Mesothelial cell of epicardium (in vitro differentiated cells): ENCODE measurements at regions not wholly inside any gene's neighbourhood (a gene's known extent, or its start where the extent isn't known, plus 50 kb on each side); places are given as distances from the start of the nearest gene placed in this dataset.

ENCODE experiments used
- DNase-seq, 2 experiments: peaks; one replicate each; pipeline ENCODE4 v3.0.0; 2021; ENCODE audit warnings: low spot score in 2 of 2; ENCODE audit not compliant: unreplicated experiment in 2 of 2
- H3K27ac Mint-ChIP-seq: 2 replicates; pipeline ENCODE4 v1.8.0; 2021; ENCODE audit warnings: mixed read lengths
- H3K27me3 Mint-ChIP-seq: 2 replicates; pipeline ENCODE4 v1.8.0; 2021; ENCODE audit warnings: low read depth, mixed read lengths
- H3K36me3 Mint-ChIP-seq: 2 replicates; pipeline ENCODE4 v1.8.0; 2021; ENCODE audit warnings: mixed read lengths
- H3K4me1 Mint-ChIP-seq: 2 replicates; pipeline ENCODE4 v1.8.0; 2021; ENCODE audit warnings: mixed read lengths
- H3K4me3 Mint-ChIP-seq: 2 replicates; pipeline ENCODE4 v1.8.0; 2021; ENCODE audit warnings: mild to moderate bottlenecking, moderate library complexity, mixed read lengths
- H3K9me3 Mint-ChIP-seq: 2 replicates; pipeline ENCODE4 v1.8.0; 2021; ENCODE audit warnings: mixed read lengths
- CTCF ChIP-seq: fragments of 200-600 bp; sonication (generic); IDR thresholded peaks from one replicate; pipeline ENCODE4 v1.5.0; 2021; ENCODE audit warnings: antibody characterized with exemption; ENCODE audit not compliant: unreplicated experiment

GRCh38 chr4:53695540-53696463, 104.5 kb upstream of the LNX1 start:
- no peaks in the 10 kb centered on the region for H3K36me3 Mint-ChIP-seq
- no peak for DNase-seq
- no peak for TF ChIP-seq CTCF
- H3K4me3 Mint-ChIP-seq = no peak overlapping the region
- H3K4me1 Mint-ChIP-seq = no peaks in the 10 kb centered on the region
- H3K27me3 Mint-ChIP-seq = no peaks in the 10 kb centered on the region
- H3K9me3 Mint-ChIP-seq = peaks cover 3% of the 10 kb centered on the region
- H3K27ac Mint-ChIP-seq = no peak overlapping the region

- Mint-ChIP-seq H3K27me3 (peaks cover 5% of the 10 kb centered on the region), H3K36me3 (no peaks in the 10 kb centered on the region), H3K4me3 (no peak overlapping the region), H3K9me3 (no peaks in the 10 kb centered on the region), H3K27ac (no peak overlapping the region), H3K4me1 (no peaks in the 10 kb centered on the region)
- DNase-seq = no peak
- TF ChIP-seq CTCF = no peak
Observed at GRCh38 chr4:53694666-53695065, 103.4 kb upstream of the LNX1 start.

GRCh38 chr4:53693909-53694308, 102.6 kb upstream of the LNX1 start:
- no peak for TF ChIP-seq CTCF
- H3K36me3 Mint-ChIP-seq = no peaks in the 10 kb centered on the region
- H3K9me3 Mint-ChIP-seq = no peaks in the 10 kb centered on the region
- H3K4me1 Mint-ChIP-seq = no peaks in the 10 kb centered on the region
- H3K27ac Mint-ChIP-seq = no peak overlapping the region
- no peak overlapping the region for H3K4me3 Mint-ChIP-seq
- no peak for DNase-seq
- peaks cover 8% of the 10 kb centered on the region for H3K27me3 Mint-ChIP-seq

GRCh38 chr4:53693408-53693807, 102.1 kb upstream of the LNX1 start:
- Mint-ChIP-seq H3K27me3 (peaks cover 8% of the 10 kb centered on the region), H3K4me1 (no peaks in the 10 kb centered on the region), H3K9me3 (no peaks in the 10 kb centered on the region), H3K4me3 (no peak overlapping the region), H3K27ac (no peak overlapping the region), H3K36me3 (no peaks in the 10 kb centered on the region)
- DNase-seq = no peak
- TF ChIP-seq CTCF = no peak

GRCh38 chr4:53688186-53688790, 97.0 kb upstream of the LNX1 start:
- no peak for DNase-seq
- no peak overlapping the region for H3K4me3 Mint-ChIP-seq
- H3K9me3 Mint-ChIP-seq = no peaks in the 10 kb centered on the region
- TF ChIP-seq CTCF = no peak
- H3K36me3 Mint-ChIP-seq = no peaks in the 10 kb centered on the region
- peaks cover 14% of the 10 kb centered on the region for H3K4me1 Mint-ChIP-seq
- no peak overlapping the region for H3K27ac Mint-ChIP-seq
- H3K27me3 Mint-ChIP-seq = peaks cover 8% of the 10 kb centered on the region
